WTC11 (cell line): ENCODE measurements at regions not wholly inside any gene's neighbourhood (a gene's known extent, or its start where the extent isn't known, plus 50 kb on each side); places are given as distances from the start of the nearest gene placed in this dataset.

Experiments used
- ATF2 ChIP-seq: sonication (generic); formaldehyde crosslinking; IDR thresholded peaks from 2 replicates; pipeline ENCODE4 v1.8.1; 2022; ENCODE audit warnings: low read depth, missing genetic modification reagents, borderline replicate concordance
- CBFB ChIP-seq: sonication (generic); formaldehyde crosslinking; IDR thresholded peaks from 2 replicates; pipeline ENCODE4 v1.8.1; 2022; ENCODE audit warnings: mild to moderate bottlenecking, low read depth, missing genetic modification reagents
- CTCF ChIP-seq: fragments of 200-600 bp; IDR thresholded peaks from 2 replicates; pipeline ENCODE4 v1.8.0; 2022; ENCODE audit warnings: antibody characterized with exemption
- E2F4 ChIP-seq: sonication (generic); formaldehyde crosslinking; IDR thresholded peaks from 2 replicates; pipeline ENCODE4 v1.8.1; 2022; ENCODE audit warnings: low read depth, mild to moderate bottlenecking, moderate library complexity, missing genetic modification reagents, borderline replicate concordance
- GTF2I ChIP-seq: fragments of 250-450 bp; sonication (Bioruptor Pico); conservative IDR thresholded peaks from 2 replicates; pipeline ENCODE4 v1.4.0; 2021; ENCODE audit warnings: mild to moderate bottlenecking
- IRF1 ChIP-seq: sonication (generic); formaldehyde crosslinking; IDR thresholded peaks from 2 replicates; pipeline ENCODE4 v1.8.0; 2023; ENCODE audit warnings: missing genetic modification reagents
- NR3C1 ChIP-seq: sonication (generic); formaldehyde crosslinking; conservative IDR thresholded peaks from 2 replicates; pipeline ENCODE4 v1.8.1; 2023; ENCODE audit warnings: low read depth, mild to moderate bottlenecking, missing genetic modification reagents
- SP1 ChIP-seq: sonication (generic); formaldehyde crosslinking; conservative IDR thresholded peaks from 2 replicates; pipeline ENCODE4 v1.8.1; 2022; ENCODE audit warnings: missing genetic modification reagents
- ZMAT4 ChIP-seq: fragments of 250-450 bp; sonication (Bioruptor Pico); IDR thresholded peaks from 2 replicates; pipeline ENCODE4 v1.9.0; 2021; ENCODE audit warnings: mild to moderate bottlenecking
- ZNF263 ChIP-seq: sonication (generic); formaldehyde crosslinking; IDR thresholded peaks from 2 replicates; pipeline ENCODE4 v1.8.1; 2022; ENCODE audit warnings: low read depth, mild to moderate bottlenecking, moderate library complexity, missing genetic modification reagents
- ZNF512 ChIP-seq: sonication (generic); formaldehyde crosslinking; IDR thresholded peaks from 2 replicates; pipeline ENCODE4 v1.8.1; 2022; ENCODE audit warnings: missing genetic modification reagents, borderline replicate concordance
- ZNF671 ChIP-seq: fragments of 250-450 bp; sonication (Bioruptor Pico); IDR thresholded peaks from 2 replicates; pipeline ENCODE4 v1.8.0; 2021; ENCODE audit warnings: mild to moderate bottlenecking

GRCh38 chr14:54332490-54332889 lies 64.3 kb upstream of the CDKN3 start:
- TF ChIP-seq SP1 (CRISPR knock-in tag) (no peak), ATF2 (CRISPR knock-in tag) (no peak), ZNF512 (CRISPR knock-in tag) (no peak), NR3C1 (CRISPR knock-in tag) (no peak), IRF1 (CRISPR knock-in tag) (no peak), CTCF (no peak), ZMAT4 (no peak), E2F4 (no peak), CBFB (CRISPR knock-in tag) (no peak), GTF2I (CRISPR knock-in tag) (no peak), ZNF671 (CRISPR knock-in tag) (no peak), ZNF263 (CRISPR knock-in tag) (no peak)
